Endodermal cell (in vitro differentiated cells): ENCODE measurements at regions not wholly inside any gene's neighbourhood (a gene's known extent, or its start where the extent isn't known, plus 50 kb on each side); places are given as distances from the start of the nearest gene placed in this dataset.

Experiments
- DNase-seq: peaks from one replicate; pipeline ENCODE4 v3.0.0-alpha.2; 2017
- H3K27ac ChIP-seq: 2 replicates; pipeline ENCODE4 v1.5.1; 2013; ENCODE audit warnings: mild to moderate bottlenecking, low read depth, low read length, moderate library complexity
- H3K27me3 ChIP-seq: 2 replicates; pipeline ENCODE4 v1.6.1; 2013; ENCODE audit warnings: mild to moderate bottlenecking, low read length, moderate library complexity; ENCODE audit not compliant: insufficient read depth, control insufficient read depth, poor library complexity, severe bottlenecking
- H3K36me3 ChIP-seq: 2 replicates; pipeline ENCODE4 v1.7.0; 2013; ENCODE audit warnings: mild to moderate bottlenecking, low read length, moderate library complexity; ENCODE audit not compliant: control insufficient read depth, insufficient read depth
- H3K4me1 ChIP-seq: one replicate; pipeline ENCODE4 v1.7.0; 2013; ENCODE audit warnings: low read length; ENCODE audit not compliant: control insufficient read depth, insufficient read depth
- H3K4me3 ChIP-seq: 2 replicates; pipeline ENCODE4 v1.5.1; 2013; ENCODE audit warnings: mild to moderate bottlenecking, low read length, moderate library complexity
- H3K9ac ChIP-seq: 2 replicates; pipeline ENCODE4 v1.6.1; 2013; ENCODE audit warnings: mild to moderate bottlenecking, low read length, moderate library complexity; ENCODE audit not compliant: poor library complexity, severe bottlenecking; ENCODE audit errors: extremely low read depth
- H3K9me3 ChIP-seq: 2 replicates; pipeline ENCODE4 v1.6.1; 2013; ENCODE audit warnings: mild to moderate bottlenecking, low read length, moderate library complexity; ENCODE audit not compliant: control insufficient read depth
- H3K27ac Mint-ChIP-seq: 2 replicates; pipeline ENCODE4 v1.8.0; 2020; ENCODE audit warnings: mixed read lengths
- H3K27me3 Mint-ChIP-seq: 2 replicates; pipeline ENCODE4 v1.8.0; 2021; ENCODE audit warnings: mild to moderate bottlenecking, mixed read lengths; ENCODE audit not compliant: insufficient read depth
- H3K36me3 Mint-ChIP-seq: 2 replicates; pipeline ENCODE4 v1.8.0; 2020; ENCODE audit warnings: low read depth, mixed read lengths
- H3K4me1 Mint-ChIP-seq: 2 replicates; pipeline ENCODE4 v1.8.0; 2020; ENCODE audit warnings: mixed read lengths
- H3K4me3 Mint-ChIP-seq: 2 replicates; pipeline ENCODE4 v1.8.0; 2020; ENCODE audit warnings: mild to moderate bottlenecking, moderate library complexity, mixed read lengths
- H3K9me3 Mint-ChIP-seq: 2 replicates; pipeline ENCODE4 v1.8.0; 2020; ENCODE audit warnings: mild to moderate bottlenecking, mixed read lengths
- CTCF ChIP-seq: fragments of 200-600 bp; sonication (generic); conservative IDR thresholded peaks from 2 replicates; pipeline ENCODE4 v1.5.0; 2021; ENCODE audit warnings: antibody characterized with exemption, mild to moderate bottlenecking
- WGBS, 2 experiments: methylation state at CpG; one replicate each; pipeline versions ENCODE4 v1.1.5 to v1.1.7; 2013; ENCODE audit warnings: missing lambda C conversion rate in 2 of 2, mixed read lengths in 1 of 2; ENCODE audit not compliant: insufficient coverage in 1 of 2, insufficient read length in 1 of 2; 5-methylcytosine and 5-hydroxymethylcytosine counted together

GRCh38 chr7:46003896-46004875 lies 83.1 kb upstream of the IGFBP3 start:
- Mint-ChIP-seq H3K27me3 (peaks cover 2% of the 10 kb centered on the region), H3K27ac (no peak overlapping the region), H3K4me1 (no peaks in the 10 kb centered on the region), H3K9me3 (peaks cover 2% of the 10 kb centered on the region), H3K36me3 (no peaks in the 10 kb centered on the region), H3K4me3 (no peak overlapping the region)
- H3K4me3 ChIP-seq: no peak overlapping the region
- no peak overlapping the region for H3K27ac ChIP-seq
- no peak overlapping the region for H3K9ac ChIP-seq
- H3K9me3 ChIP-seq: no peaks in the 10 kb centered on the region
- no peaks in the 10 kb centered on the region for H3K27me3 ChIP-seq
- no peak for TF ChIP-seq CTCF
- no peaks in the 10 kb centered on the region for H3K4me1 ChIP-seq
- no peaks in the 10 kb centered on the region for H3K36me3 ChIP-seq
- DNase-seq: no peak
- WGBS, 2 experiments: 82 to 83% methylated on average over 4 to 5 of the region's 5 CpGs

DNA sequence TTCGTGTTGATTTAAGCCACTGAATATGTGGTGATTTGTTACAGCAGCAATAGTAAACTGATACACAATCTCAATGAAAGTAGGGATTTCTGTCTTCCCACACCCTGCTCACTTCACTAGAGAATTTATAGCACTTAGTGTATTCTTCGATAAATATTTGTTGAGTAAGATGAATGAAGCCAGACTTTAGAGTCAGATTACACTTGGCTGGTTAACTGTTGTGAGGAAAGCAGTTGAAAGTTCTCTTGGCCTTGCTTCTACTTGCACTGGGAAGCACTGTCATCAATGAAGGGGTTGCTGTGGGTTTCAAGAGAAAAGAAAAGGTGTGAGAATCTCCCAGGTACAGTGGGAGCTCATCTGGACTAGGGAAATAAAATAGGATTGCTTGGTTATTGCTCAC lies 82.1 kb upstream of the IGFBP3 start:
- Mint-ChIP-seq H3K36me3 (no peaks in the 10 kb centered on the region), H3K27me3 (peaks cover 2% of the 10 kb centered on the region), H3K27ac (no peak overlapping the region), H3K9me3 (peaks cover 5% of the 10 kb centered on the region), H3K4me1 (no peaks in the 10 kb centered on the region), H3K4me3 (no peak overlapping the region)
- no peaks in the 10 kb centered on the region for H3K36me3 ChIP-seq
- H3K27me3 ChIP-seq: no peaks in the 10 kb centered on the region
- H3K9me3 ChIP-seq: no peaks in the 10 kb centered on the region
- H3K4me3 ChIP-seq: no peak overlapping the region
- no peak overlapping the region for H3K27ac ChIP-seq
- 86 to 94% methylated on average over 2 of the region's 2 CpGs for WGBS, 2 experiments
- H3K9ac ChIP-seq: no peak overlapping the region
- no peak for DNase-seq
- TF ChIP-seq CTCF: no peak
- no peaks in the 10 kb centered on the region for H3K4me1 ChIP-seq

DNA sequence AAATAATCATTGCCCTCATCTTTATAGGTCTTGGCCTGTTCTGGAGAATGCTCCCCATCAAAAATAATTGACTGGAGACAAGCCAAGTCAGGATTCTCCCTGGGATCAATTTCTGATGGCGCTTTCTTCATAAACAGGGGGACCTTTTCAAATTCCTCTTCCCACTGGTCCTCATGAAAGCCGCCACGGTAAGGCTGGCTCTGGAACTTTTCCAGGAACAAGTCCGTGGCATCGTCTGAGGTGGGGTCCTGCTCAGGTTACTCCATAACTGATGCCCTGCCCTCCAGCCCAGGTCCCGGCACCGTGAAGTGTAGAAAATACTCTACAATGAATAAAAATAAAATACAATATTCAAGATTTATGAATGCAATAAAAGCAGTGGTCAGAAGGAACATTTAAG lies 79.4 kb upstream of the IGFBP3 start:
- DNase-seq: no peak
- H3K4me3 Mint-ChIP-seq: no peak overlapping the region
- no peaks in the 10 kb centered on the region for H3K36me3 Mint-ChIP-seq
- Histone ChIP-seq H3K27me3 (no peaks in the 10 kb centered on the region), H3K4me3 (no peak overlapping the region), H3K27ac (no peak overlapping the region), H3K36me3 (no peaks in the 10 kb centered on the region), H3K4me1 (no peaks in the 10 kb centered on the region), H3K9me3 (peaks cover 11% of the 10 kb centered on the region), H3K9ac (no peak overlapping the region)
- no peak overlapping the region for H3K27ac Mint-ChIP-seq
- H3K27me3 Mint-ChIP-seq: peaks cover 2% of the 10 kb centered on the region
- no peaks in the 10 kb centered on the region for H3K4me1 Mint-ChIP-seq
- 93 to 94% methylated on average over 3 to 5 of the region's 7 CpGs for WGBS, 2 experiments
- peaks cover 21% of the 10 kb centered on the region for H3K9me3 Mint-ChIP-seq
- TF ChIP-seq CTCF: no peak
